Immature natural killer cell (primary cell): ENCODE measurements at regions not wholly inside any gene's neighbourhood (a gene's known extent, or its start where the extent isn't known, plus 50 kb on each side); places are given as distances from the start of the nearest gene placed in this dataset.

Source experiments
- DNase-seq, 3 donors: peaks; one replicate each; pipeline ENCODE4 v3.0.0; 2022; ENCODE audit warnings: mixed read lengths in 1 of 3
- H3K27ac Mint-ChIP-seq, 6 donors: one replicate each; pipeline ENCODE4 v1.8.0; 2020; ENCODE audit warnings: mixed read lengths in 6 of 6, mild to moderate bottlenecking in 5 of 6, inconsistent platforms in 4 of 6, moderate library complexity in 3 of 6
- H3K27me3 Mint-ChIP-seq, 3 donors: one replicate each; pipeline ENCODE4 v1.8.0; 2020 to 2021; ENCODE audit warnings: low read depth in 3 of 3, mild to moderate bottlenecking in 3 of 3, mixed read lengths in 3 of 3, moderate library complexity in 3 of 3, inconsistent platforms in 1 of 3
- H3K36me3 Mint-ChIP-seq, 3 donors: one replicate each; pipeline ENCODE4 v1.8.0; 2020; ENCODE audit warnings: mixed read lengths in 3 of 3, inconsistent platforms in 2 of 3, mild to moderate bottlenecking in 2 of 3
- H3K4me1 Mint-ChIP-seq, 2 donors: one replicate each; pipeline ENCODE4 v1.8.0; 2020; ENCODE audit warnings: inconsistent platforms in 2 of 2, mild to moderate bottlenecking in 2 of 2, mixed read lengths in 2 of 2, moderate library complexity in 1 of 2
- H3K4me3 Mint-ChIP-seq, 5 donors: one replicate each; pipeline ENCODE4 v1.8.0; 2020; ENCODE audit warnings: mild to moderate bottlenecking in 5 of 5, mixed read lengths in 5 of 5, inconsistent platforms in 3 of 5, moderate library complexity in 3 of 5
- H3K9me3 Mint-ChIP-seq, 6 donors: one replicate each; pipeline ENCODE4 v1.8.0; 2020; ENCODE audit warnings: mild to moderate bottlenecking in 6 of 6, mixed read lengths in 6 of 6, inconsistent platforms in 4 of 6, moderate library complexity in 3 of 6

DNA sequence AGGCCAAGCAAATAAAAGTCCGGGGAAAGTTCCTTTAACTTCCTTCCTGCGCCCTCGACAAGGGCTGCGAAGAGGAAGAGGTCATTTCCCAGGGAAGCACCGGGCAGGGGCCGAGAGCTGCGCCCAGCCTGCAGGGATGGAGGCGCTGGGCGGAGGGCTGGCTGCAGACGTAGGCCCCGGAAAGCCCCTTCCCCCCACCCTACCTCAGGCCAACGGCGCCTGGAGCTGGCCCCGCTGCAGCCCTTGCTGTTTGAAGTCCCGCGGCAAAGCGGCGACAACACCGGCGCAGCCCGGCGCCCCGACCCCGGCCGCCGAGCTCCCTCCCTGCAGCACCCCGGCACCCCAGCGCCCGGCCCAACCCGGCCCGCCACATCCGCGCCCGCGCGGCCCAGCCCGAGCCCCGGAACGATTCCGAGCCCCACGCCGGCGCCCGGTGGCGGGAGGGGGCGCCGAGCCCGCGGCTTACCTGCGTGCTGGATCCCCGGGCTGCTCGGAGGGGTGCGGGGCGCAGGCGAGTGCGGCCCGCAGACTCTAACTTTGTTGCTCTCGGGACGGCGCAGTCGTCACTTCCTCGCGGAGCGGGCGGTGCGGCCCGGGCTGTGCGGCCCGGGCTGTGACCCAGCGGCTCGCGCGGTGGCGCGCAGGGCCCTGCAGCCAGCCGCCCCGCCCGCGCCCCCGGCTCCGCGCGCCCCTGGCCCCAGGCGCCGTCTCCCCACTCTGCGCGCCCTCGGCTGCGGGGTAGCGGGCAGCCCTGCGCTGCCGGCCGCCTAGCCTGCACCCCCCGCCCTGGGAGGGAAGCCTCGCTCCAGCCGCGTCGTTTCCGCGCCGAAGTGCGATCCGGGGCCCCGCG is 64.8 kb upstream of the PTGR2 start:
- Mint-ChIP-seq H3K27ac (peak overlapping the region; percentile 96 to 100 (median 98)), H3K4me1 (peaks cover 61 to 63% of the 10 kb centered on the region in 2 donors), H3K36me3 (no peaks in the 10 kb centered on the region), H3K27me3 (peaks cover 0 to 22% (median 16%) of the 10 kb centered on the region in 3 donors), H3K4me3 (peak overlapping the region; percentile 94 to 99 (median 97)), H3K9me3 (no peaks in the 10 kb centered on the region)
- peak; percentile 73 to 77 (median 77) for DNase-seq

DNA sequence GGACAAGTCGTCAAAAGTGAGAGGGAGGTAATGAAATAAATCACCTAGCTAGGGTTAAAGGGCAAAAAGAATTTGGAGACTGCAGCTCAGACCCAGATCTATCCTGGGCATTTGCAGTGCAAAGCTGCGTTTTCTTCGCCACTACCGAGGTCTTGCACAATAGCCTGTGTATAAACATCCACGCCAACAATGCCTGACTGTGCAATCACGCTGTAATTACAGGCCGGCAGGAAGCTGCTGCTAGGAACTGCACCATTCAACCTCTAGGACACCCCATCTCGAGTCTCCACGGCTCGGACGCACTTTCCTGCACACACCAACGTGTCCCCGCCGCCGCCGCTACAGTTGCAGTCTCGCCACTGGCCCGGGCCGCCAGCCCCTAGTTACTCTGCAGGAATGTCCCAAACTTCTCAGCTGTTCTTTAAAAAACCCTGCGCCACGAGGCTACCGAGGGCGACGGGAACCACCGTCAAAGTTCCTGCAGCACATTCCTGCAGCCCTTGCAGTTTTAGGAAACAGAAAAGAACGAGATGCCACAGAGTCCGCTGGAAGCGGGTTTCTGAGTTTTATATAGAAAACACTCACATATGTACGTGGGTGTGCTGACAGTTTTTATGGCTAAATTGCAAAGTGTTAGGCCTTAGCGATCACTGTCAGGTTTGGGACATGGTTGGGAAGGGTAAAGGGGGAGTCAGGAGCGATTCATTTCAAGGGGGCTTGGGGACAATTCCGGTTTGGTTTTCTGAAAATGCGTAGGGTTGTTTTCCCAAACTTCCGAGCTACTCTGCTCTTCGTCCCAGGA is 65.6 kb upstream of the PTGR2 start:
- Mint-ChIP-seq H3K4me3 (peak overlapping the region; percentile 94 to 99 (median 94)), H3K36me3 (no peaks in the 10 kb centered on the region), H3K9me3 (no peaks in the 10 kb centered on the region), H3K4me1 (peaks cover 61 to 65% of the 10 kb centered on the region in 2 donors), H3K27ac (peak overlapping the region; percentile 89 to 98 (median 97)), H3K27me3 (peaks cover 0 to 22% (median 16%) of the 10 kb centered on the region in 3 donors)
- peak; percentile 74 to 78 (median 76) for DNase-seq

DNA sequence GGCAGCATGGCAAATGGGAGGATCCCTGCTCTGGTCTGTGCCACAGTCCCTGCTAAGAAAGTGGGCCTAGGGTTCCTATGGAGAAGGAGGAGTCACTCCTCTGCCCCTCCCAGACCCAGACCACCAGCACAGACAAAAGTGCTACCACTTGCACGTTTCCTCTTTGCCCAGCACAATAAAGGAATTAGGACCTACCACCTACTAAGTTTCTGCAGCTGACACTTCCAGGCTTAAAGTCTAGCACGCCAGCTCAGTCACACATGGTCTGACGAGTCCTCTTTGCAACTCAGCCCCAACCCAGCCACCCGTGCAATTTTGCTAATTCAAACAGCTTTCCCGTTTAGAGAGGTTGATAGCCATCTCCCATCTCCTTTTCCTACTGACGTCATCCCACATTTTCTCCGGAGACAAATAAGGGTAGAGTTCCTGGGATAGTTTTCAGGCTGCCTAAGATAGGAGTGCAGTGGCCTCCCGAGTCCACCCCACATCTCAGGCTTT is 66.2 kb upstream of the PTGR2 start:
- peaks cover 0 to 22% (median 16%) of the 10 kb centered on the region in 3 donors for H3K27me3 Mint-ChIP-seq
- no peaks in the 10 kb centered on the region for H3K36me3 Mint-ChIP-seq
- H3K9me3 Mint-ChIP-seq, result no peaks in the 10 kb centered on the region
- peak overlapping the region; percentile 94 to 99 (median 94) for H3K4me3 Mint-ChIP-seq
- peak; percentile 37 to 42 (median 38) for DNase-seq
- peaks cover 66 to 71% of the 10 kb centered on the region in 2 donors for H3K4me1 Mint-ChIP-seq
- peak overlapping the region; percentile 89 to 98 (median 97) for H3K27ac Mint-ChIP-seq

DNA sequence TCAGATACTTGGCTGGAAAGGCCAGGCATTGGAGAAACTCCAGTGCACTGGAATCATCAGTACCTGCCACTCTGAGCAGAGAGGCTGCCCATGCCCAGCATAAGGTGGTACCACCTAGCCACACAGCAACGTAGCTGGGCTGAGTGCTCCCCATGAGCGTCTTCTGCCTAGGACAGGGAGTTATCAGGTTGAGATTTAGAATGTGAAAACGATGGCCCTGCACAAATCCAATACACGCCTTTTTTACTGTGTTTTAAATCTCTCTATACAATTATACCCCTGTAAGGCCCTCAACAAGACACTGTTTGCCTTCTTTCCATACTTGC is 66.7 kb upstream of the PTGR2 start:
- Mint-ChIP-seq H3K4me3 (peak overlapping the region; percentile 94 to 99 (median 94)), H3K27me3 (peaks cover 0 to 22% (median 16%) of the 10 kb centered on the region in 3 donors), H3K4me1 (peaks cover 70 to 75% of the 10 kb centered on the region in 2 donors)

DNA sequence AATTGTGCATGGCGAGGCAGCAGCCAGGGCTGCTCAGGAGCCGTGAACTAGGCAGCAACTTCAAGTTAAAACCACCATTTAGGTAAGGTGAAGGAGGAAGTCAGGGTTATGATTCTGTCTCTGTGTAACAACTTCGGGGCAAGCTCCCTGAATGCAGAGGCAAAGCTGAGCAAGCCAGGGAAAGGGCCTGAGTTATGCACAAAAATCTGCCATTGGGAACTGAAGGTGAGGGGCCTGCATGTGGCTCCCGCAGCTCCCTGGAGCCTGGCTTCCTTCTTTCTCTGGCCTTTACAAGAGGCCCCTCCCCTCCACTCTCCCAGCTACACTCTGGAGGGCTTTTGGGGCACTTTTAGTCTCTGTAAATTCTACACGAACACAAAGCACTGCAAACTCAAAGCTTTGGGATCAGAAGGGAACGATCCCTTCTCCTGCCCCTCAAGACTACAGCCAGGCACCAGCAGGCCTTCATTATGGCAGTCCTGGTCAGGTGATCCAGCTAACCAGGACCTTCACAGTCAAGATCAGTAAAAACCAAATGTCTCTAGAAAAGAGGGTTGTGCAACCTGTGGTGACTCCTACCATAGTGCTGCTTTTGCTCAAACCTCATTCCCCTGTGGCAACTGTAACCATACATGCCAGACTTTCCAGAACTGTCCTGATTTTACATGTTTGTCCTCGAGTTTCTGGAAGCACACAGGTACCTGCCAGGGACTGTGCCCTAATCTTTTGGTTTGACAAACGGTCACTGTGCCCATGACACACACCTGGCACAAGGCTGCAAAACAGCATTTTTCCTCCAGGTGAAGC is 67.2 kb upstream of the PTGR2 start:
- H3K4me1 Mint-ChIP-seq, result peaks cover 70 to 75% of the 10 kb centered on the region in 2 donors
- no peaks in the 10 kb centered on the region for H3K36me3 Mint-ChIP-seq

More for the DNA sequence above, 66.7 kb upstream of the PTGR2 start:
- DNase-seq, result no peak
- Mint-ChIP-seq H3K36me3 (no peaks in the 10 kb centered on the region), H3K27ac (peak overlapping the region; percentile 89 to 98 (median 97)), H3K9me3 (no peaks in the 10 kb centered on the region)

DNA sequence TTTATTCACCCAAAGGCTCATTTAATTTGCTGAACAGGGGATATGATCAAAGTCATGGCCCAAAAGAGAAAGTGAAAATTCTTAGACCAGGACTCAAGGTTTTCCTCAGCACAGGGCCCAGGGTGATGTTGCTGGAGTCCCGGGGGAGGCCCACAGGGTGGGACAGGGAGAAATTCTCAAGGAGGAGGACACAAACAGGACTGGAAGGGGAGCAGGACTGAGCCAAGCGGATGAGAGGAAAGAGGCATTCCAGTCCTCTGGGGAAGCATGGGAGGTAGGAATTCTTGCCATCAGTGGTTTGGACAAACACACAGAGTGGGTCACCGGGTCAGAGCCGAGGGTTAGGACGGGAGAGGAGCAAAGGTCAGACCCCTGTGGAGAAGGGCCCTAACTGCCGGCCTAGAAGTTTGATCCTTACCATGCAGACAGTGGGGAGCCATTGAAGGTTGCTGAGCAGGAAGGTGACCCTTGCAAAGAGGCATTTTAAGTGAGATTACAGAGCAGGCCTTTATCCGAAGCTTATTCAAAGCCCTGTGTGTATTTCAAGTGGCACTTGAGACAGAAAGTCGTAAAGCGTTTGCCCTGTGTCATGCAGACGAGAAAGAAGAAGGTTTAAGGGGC is 68.4 kb upstream of the PTGR2 start:
- no peak for DNase-seq
- Mint-ChIP-seq H3K27ac (peak overlapping the region; percentile 89 to 98 (median 97)), H3K9me3 (no peaks in the 10 kb centered on the region), H3K36me3 (no peaks in the 10 kb centered on the region), H3K4me3 (peak overlapping the region; percentile 58 to 94 (median 80)), H3K4me1 (peaks cover 66 to 72% of the 10 kb centered on the region in 2 donors), H3K27me3 (peaks cover 0 to 25% (median 16%) of the 10 kb centered on the region in 3 donors)

More for the DNA sequence above, 67.2 kb upstream of the PTGR2 start:
- peak overlapping the region; percentile 89 to 98 (median 97) for H3K27ac Mint-ChIP-seq
- peaks cover 0 to 20% (median 16%) of the 10 kb centered on the region in 3 donors for H3K27me3 Mint-ChIP-seq
- DNase-seq, result no peak
- peak overlapping the region; percentile 58 to 97 (median 94) for H3K4me3 Mint-ChIP-seq
- H3K9me3 Mint-ChIP-seq, result no peaks in the 10 kb centered on the region

DNA sequence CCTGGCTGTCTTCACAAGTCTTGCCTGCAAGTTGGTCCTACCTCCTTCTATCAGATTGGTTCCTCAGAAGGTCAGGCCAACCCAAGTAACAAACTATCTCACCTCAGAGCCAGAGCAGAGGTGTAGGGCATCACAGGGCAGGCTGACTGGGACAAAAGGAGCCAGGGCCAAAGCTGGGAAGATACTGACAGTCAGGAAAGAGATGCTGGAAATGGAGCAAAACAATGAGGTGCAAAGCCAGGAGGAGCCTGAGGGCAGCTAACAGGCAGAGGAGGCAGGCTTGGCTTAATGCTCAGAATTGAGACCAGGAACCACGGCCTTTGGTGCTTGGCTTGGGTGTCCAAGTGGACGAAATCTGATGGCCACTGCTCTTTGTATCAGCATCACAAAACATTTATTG is 68.4 kb upstream of the PNMA1 start:
- H3K36me3 Mint-ChIP-seq, result no peaks in the 10 kb centered on the region
- H3K4me1 Mint-ChIP-seq, result peaks cover 63 to 72% of the 10 kb centered on the region in 2 donors

DNA sequence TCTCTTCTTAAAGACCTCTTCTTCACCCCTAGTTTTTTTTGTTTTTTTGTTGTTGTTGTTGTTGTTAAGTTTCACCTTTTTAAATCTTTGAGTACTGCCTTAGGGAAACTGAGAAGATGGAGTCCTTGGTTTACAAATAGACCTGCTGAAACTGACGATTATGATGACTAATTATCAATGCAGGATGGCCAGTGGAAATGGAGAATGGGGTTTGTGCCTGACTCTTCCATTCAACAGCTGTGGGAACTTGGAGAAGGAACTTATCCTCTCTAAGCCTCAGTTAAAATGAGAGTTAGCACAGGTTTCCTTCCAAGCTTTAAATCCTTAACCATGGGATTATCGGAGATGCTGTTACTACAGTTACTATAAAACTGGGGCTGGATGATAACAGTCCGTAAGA is 66.7 kb upstream of the PNMA1 start:
- H3K27ac Mint-ChIP-seq, result peak overlapping the region in 2 of 6 donors; percentile 39 to 65
- no peak for DNase-seq
- peaks cover 0 to 10% (median 3%) of the 10 kb centered on the region in 3 donors for H3K27me3 Mint-ChIP-seq
- H3K4me1 Mint-ChIP-seq, result peaks cover 64 to 73% of the 10 kb centered on the region in 2 donors
- H3K4me3 Mint-ChIP-seq, result no peak overlapping the region
- no peaks in the 10 kb centered on the region for H3K36me3 Mint-ChIP-seq
- peaks cover 0 to 2% (median 0%) of the 10 kb centered on the region in 6 donors for H3K9me3 Mint-ChIP-seq

More for the DNA sequence above, 68.4 kb upstream of the PNMA1 start:
- Mint-ChIP-seq H3K4me3 (peak overlapping the region in 3 of 5 donors; percentile 30 to 94 (median 81)), H3K9me3 (no peaks in the 10 kb centered on the region), H3K27ac (peak overlapping the region; percentile 89 to 98 (median 96)), H3K27me3 (peaks cover 0 to 21% (median 10%) of the 10 kb centered on the region in 3 donors)
- DNase-seq, result no peak

DNA sequence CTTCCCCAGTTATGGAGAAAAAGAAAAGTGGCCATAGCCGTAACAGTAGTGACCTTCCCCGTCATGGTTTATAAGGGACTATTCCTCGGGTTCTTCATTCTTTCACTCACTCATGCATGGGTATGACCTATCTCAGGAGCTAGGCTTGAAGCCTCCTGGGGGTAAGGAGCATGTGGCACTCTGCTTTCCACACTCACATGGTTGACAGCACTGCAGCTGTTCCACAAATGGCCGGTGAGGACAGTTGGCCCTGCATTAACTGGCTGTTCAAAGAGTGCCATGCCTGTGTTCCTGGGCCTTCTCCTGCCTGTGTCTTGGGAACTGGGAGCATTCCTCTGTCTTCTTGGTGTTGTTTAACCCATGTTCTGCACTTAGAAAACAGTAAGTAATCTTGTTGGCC is 66.2 kb upstream of the PNMA1 start:
- no peak for DNase-seq
- H3K27ac Mint-ChIP-seq, result no peak overlapping the region
- H3K9me3 Mint-ChIP-seq, result peaks cover 0 to 2% (median 0%) of the 10 kb centered on the region in 6 donors
- no peaks in the 10 kb centered on the region for H3K36me3 Mint-ChIP-seq
- H3K4me3 Mint-ChIP-seq, result no peak overlapping the region
- H3K27me3 Mint-ChIP-seq, result peaks cover 0 to 7% (median 2%) of the 10 kb centered on the region in 3 donors
- peaks cover 63 to 70% of the 10 kb centered on the region in 2 donors for H3K4me1 Mint-ChIP-seq

DNA sequence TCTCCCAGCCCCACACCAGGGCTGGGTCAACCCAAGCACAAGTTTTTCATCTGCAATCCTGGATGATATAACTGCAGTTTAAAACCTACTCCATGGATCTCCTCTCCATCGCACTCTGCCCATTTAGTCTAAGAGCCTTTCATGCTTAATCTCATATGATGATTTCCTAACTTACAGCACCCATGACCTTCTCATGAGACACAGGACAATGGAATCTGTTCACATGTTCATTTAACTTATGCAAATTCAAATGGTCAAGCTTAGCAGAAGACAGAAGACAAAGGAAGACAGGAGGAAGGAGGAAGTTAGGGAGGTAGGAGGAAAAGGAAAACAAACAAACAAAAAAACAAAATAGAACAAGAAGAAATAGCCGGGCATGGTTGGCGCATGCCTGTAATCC is 64.6 kb upstream of the PNMA1 start:
- DNase-seq, result no peak
- Mint-ChIP-seq H3K27ac (peak overlapping the region in 5 of 6 donors; percentile 18 to 76 (median 68)), H3K36me3 (no peaks in the 10 kb centered on the region), H3K4me1 (peaks cover 63 to 70% of the 10 kb centered on the region in 2 donors), H3K4me3 (no peak overlapping the region), H3K9me3 (peaks cover 0 to 2% (median 0%) of the 10 kb centered on the region in 6 donors), H3K27me3 (peaks cover 0 to 4% (median 0%) of the 10 kb centered on the region in 3 donors)

DNA sequence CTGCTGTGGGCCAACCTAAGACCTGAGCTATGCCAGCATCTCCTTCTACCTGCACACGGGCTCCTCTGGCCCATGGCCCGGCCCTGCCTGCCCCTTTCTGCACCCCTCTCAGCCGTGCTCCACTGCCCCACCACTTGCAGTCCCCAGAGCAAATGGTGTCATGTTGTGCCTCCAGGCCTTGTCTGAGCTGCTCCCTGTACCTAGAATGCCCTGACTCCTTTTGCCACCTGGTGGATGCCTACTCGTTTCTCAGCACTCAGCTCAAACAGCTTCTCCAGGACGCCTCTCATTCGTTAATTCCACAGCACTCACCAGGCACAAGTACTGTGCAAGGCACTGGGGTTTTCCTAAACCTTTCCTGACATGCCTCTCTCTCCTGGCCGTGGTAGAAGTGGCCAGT is 63.2 kb upstream of the PNMA1 start:
- Mint-ChIP-seq H3K4me1 (peaks cover 62 to 70% of the 10 kb centered on the region in 2 donors), H3K4me3 (no peak overlapping the region), H3K9me3 (peaks cover 0 to 2% (median 0%) of the 10 kb centered on the region in 6 donors), H3K27ac (peak overlapping the region; percentile 45 to 73 (median 62)), H3K27me3 (peaks cover 0 to 4% (median 0%) of the 10 kb centered on the region in 3 donors), H3K36me3 (no peaks in the 10 kb centered on the region)
- DNase-seq, result no peak

DNA sequence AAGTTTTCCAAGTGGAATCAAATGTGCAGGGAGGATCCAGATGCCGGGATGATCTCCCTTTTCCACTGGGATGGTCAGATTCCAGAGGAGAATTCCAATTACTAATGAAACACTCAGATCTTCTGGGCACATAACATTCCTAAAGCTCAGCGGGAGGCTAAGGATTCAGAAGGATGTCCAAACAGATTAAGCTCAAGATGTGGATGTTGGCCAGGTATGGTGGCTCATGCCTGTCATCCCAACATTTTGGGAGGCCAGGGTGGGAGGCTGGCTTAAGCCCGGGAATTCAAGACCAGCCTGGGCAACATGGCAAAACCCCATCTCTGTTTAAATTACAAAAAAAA is 62.0 kb upstream of the PNMA1 start:
- no peak for DNase-seq
- Mint-ChIP-seq H3K4me1 (peaks cover 74 to 81% of the 10 kb centered on the region in 2 donors), H3K27me3 (peaks cover 0 to 8% (median 0%) of the 10 kb centered on the region in 3 donors), H3K27ac (peak overlapping the region in 1 of 6 donors; percentile 39), H3K9me3 (peaks cover 0 to 2% (median 0%) of the 10 kb centered on the region in 6 donors), H3K36me3 (no peaks in the 10 kb centered on the region), H3K4me3 (no peak overlapping the region)
